Muscle layer of colon (tissue), 2 donors: ENCODE measurements at regions not wholly inside any gene's neighbourhood (a gene's known extent, or its start where the extent isn't known, plus 50 kb on each side); places are given as distances from the start of the nearest gene placed in this dataset.

Experiments used
- H3K27ac ChIP-seq: one replicate; pipeline ENCODE4 v1.7.0; 2013; ENCODE audit warnings: low read depth, mild to moderate bottlenecking, low read length, moderate library complexity
- H3K27me3 ChIP-seq, 2 donors: one replicate each; pipeline ENCODE4 v1.7.0; 2013; ENCODE audit warnings: low read length in 2 of 2, mild to moderate bottlenecking in 2 of 2; ENCODE audit not compliant: insufficient read depth in 2 of 2, control insufficient read depth in 1 of 2
- H3K36me3 ChIP-seq: one replicate; pipeline ENCODE4 v1.7.0; 2013; ENCODE audit warnings: mild to moderate bottlenecking, low read length; ENCODE audit not compliant: insufficient read depth
- H3K4me1 ChIP-seq: one replicate; pipeline ENCODE4 v1.7.0; 2013; ENCODE audit warnings: mild to moderate bottlenecking, low read length; ENCODE audit not compliant: insufficient read depth
- H3K4me3 ChIP-seq, 2 donors: one replicate each; pipeline ENCODE4 v1.7.0; 2013; ENCODE audit warnings: low read length in 2 of 2, low read depth in 1 of 2, mild to moderate bottlenecking in 1 of 2, moderate library complexity in 1 of 2
- H3K9ac ChIP-seq: one replicate; pipeline ENCODE4 v1.7.0; 2013; ENCODE audit warnings: low read length
- H3K9me3 ChIP-seq: one replicate; pipeline ENCODE4 v1.7.0; 2013; ENCODE audit warnings: mild to moderate bottlenecking, low read length
- donor health status: abdominal sarcoma.
- donor health status: Adenocarcinoma of cecum.

DNA sequence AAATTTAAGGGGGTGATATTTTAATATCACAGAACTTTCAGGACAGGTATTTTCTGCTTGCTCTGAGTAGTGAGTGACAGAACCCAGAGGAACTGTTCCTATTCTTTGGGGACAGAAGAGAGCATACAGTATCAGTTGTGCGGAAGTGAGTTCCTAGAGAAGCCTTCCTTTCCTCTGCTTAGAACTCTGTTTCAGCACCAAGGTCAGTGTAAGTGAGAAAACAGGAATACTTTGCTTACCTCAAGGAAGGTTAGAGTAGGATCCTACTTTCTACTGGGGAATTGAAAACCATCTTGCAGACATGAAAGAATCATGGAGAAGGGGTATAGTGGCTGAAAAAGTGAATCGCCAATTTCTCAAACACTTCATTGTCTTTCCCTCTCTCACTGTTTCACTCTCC lies 542.4 kb downstream of the SQOR start:
- H3K27me3 ChIP-seq = no peaks in the 10 kb centered on the region

DNA sequence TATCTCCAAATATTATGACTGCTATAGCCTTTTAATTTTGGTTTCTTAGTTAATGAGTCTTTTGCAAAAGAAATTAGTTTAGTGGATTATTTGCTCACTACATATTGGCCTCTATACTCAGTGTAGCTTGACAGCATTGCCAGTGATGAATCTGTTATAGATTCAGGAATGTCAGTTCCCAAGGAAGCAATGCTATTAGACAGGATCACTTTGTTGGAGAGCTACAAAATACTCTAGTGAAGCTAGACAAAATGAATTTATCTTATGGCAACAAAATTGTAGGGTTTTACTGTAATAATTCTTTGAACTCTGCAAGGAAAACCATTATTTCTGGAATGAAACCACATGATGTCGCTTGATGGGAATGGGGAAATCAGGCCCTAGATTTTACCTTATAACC lies 543.3 kb downstream of the SQOR start:
- Histone ChIP-seq H3K9ac (no peak overlapping the region), H3K27me3 (no peaks in the 10 kb centered on the region), H3K4me3 (no peak overlapping the region), H3K9me3 (no peaks in the 10 kb centered on the region), H3K36me3 (no peaks in the 10 kb centered on the region), H3K4me1 (no peaks in the 10 kb centered on the region), H3K27ac (no peak overlapping the region)

More for the DNA sequence above, 542.4 kb downstream of the SQOR start:
- Histone ChIP-seq H3K4me3 (no peak overlapping the region), H3K9me3 (no peaks in the 10 kb centered on the region), H3K27ac (no peak overlapping the region), H3K4me1 (no peaks in the 10 kb centered on the region), H3K9ac (no peak overlapping the region), H3K36me3 (no peaks in the 10 kb centered on the region)

DNA sequence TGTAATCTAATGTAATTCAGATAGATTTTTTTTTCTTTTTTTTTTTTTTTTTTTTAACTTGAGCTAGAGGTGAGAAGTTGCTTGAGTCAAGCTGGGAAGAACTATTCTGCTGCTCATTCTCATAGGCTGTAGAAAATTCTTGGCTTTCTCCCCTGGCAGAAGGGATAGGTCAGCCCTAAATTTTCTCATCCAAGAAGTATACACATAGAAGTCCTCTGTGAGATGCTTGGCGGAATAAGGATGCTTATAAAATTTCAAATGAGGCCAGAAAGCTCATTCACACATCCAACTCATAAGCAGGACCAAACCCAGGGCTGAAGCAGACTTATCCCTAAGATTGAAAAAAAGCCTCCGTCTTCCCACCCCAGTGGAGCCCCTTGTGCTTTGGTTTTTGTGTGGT lies 572.5 kb downstream of the SQOR start:
- Histone ChIP-seq H3K9me3 (no peaks in the 10 kb centered on the region), H3K9ac (no peak overlapping the region), H3K4me3 (no peak overlapping the region), H3K4me1 (no peaks in the 10 kb centered on the region), H3K36me3 (no peaks in the 10 kb centered on the region), H3K27ac (no peak overlapping the region), H3K27me3 (no peaks in the 10 kb centered on the region)

DNA sequence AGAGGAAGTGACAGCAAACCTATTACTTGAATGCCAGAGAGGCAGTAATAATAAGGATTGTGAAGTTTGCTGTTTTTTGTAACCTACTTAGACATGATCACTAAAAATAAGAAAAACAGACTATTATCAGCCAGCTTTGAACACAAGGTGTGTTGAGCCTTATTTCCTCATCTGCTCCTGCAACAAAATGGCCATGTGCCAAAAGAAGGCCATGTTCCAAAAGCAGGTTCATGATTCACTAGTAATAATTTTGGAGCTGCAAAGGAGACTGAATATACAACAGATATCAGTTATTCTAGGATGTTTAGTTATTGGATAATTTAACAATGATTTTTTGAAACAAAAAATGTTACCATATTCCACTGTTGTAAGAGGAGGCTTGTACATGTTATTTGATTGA lies 578.7 kb downstream of the SQOR start:
- Histone ChIP-seq H3K9me3 (no peaks in the 10 kb centered on the region), H3K9ac (no peak overlapping the region), H3K27ac (no peak overlapping the region), H3K4me3 (no peak overlapping the region), H3K27me3 (no peaks in the 10 kb centered on the region), H3K36me3 (no peaks in the 10 kb centered on the region), H3K4me1 (no peaks in the 10 kb centered on the region)

DNA sequence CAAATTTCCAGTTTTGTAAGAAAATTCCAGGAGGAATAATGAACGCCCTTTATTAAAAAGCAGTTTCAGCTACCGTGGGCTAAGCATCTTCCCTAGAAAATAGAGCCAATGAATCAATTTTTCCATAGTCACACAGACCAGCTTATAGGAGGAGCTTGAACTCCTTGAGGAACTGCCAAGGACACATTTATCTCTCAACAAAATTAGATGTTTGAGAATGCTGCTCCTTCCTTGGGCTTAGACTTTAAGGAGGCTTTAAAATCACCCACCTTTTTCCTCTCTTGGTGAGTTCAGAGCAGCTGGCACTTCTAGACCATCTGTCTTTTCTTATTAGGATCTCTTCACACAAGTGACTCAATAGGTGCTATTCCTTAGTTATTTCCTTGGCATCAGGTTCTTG lies 588.0 kb downstream of the SQOR start:
- Histone ChIP-seq H3K4me3 (no peak overlapping the region), H3K4me1 (no peaks in the 10 kb centered on the region), H3K27ac (no peak overlapping the region), H3K36me3 (no peaks in the 10 kb centered on the region), H3K9ac (no peak overlapping the region), H3K27me3 (no peaks in the 10 kb centered on the region), H3K9me3 (no peaks in the 10 kb centered on the region)

DNA sequence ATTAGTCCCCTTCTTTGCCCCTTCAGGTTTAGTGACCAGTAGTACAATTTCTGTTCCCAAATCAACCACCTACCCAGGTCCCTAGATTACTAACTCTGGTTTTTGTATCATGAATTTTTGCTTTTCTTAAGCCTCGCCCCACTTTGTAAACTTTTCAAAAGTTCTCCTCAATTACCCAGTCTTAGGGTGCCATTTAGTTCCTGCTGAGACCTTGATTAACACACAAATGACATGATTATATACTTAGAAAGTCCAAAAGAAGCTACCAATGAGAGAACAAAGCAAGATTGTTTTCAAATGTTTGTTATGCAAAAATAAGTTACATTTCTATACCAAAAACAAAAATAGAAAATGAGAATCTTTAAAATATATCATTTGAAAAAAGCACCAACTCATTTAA lies 594.4 kb downstream of the SQOR start:
- no peaks in the 10 kb centered on the region for H3K36me3 ChIP-seq
- H3K27me3 ChIP-seq = no peaks in the 10 kb centered on the region
- no peaks in the 10 kb centered on the region for H3K9me3 ChIP-seq

DNA sequence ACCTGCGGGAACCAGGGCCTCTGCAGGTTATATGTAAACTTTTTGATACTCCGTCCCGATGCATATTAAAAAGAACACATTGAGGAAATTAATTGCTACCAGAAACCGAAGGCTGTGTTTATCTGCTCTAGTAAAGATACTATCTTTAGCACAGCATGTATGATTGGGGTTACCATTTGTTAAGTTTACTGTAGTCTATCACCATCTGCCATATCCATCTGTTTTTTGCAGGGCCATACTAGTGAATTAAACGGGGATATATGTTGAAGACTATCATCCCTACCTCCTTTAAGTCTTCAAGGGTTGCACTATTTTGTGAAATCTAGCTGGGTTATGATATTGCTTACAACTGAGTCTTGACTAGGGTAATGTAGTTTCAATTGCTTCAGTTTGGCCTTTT lies 597.0 kb downstream of the SQOR start:
- Histone ChIP-seq H3K4me3 (no peak overlapping the region), H3K27me3 (no peaks in the 10 kb centered on the region), H3K9ac (no peak overlapping the region), H3K9me3 (no peaks in the 10 kb centered on the region), H3K36me3 (no peaks in the 10 kb centered on the region), H3K27ac (no peak overlapping the region), H3K4me1 (no peaks in the 10 kb centered on the region)

More for the DNA sequence above, 594.4 kb downstream of the SQOR start:
- Histone ChIP-seq H3K27ac (no peak overlapping the region), H3K9ac (no peak overlapping the region), H3K4me1 (no peaks in the 10 kb centered on the region), H3K4me3 (no peak overlapping the region)

DNA sequence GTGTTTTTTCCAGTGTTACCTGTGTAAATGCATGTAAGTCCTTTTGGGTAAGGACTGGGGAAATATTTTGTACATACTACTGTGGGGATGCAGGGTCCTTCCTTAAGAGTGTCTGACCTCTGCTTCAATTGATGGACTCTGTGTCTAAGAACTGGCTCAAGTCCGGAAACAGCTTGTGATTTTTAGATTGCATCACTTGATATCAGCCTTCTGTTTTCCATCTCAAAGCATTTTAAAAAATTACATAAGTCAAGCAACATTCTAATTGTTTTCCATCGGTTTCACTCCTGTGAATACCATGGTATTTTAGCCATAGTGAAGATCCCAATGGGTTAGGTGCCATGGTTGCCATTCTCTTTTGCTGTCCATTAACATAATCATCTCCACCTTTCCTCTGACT lies 597.6 kb downstream of the SQOR start:
- Histone ChIP-seq H3K4me3 (no peak overlapping the region), H3K9me3 (no peaks in the 10 kb centered on the region), H3K9ac (no peak overlapping the region), H3K27me3 (no peaks in the 10 kb centered on the region), H3K36me3 (no peaks in the 10 kb centered on the region), H3K4me1 (no peaks in the 10 kb centered on the region), H3K27ac (no peak overlapping the region)

DNA sequence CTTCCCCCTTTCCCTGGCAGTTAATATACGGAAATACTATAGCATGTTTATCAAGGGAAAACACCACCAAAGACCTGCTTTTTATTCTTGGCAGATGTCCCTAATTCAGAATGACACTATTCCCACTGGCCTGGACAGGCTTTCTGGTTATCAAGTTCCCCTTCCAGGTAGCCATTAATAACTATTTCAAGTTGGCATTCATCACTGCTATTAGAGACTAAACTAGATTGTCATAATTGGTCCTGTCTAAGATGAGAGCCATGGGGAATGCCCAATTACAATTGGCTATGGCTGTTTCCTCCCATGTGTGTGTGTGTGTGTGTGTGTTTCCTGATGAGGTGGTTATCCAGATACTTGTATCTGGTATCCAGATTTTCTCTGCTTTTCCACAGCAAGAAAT lies 608.1 kb downstream of the SQOR start:
- Histone ChIP-seq H3K27me3 (no peaks in the 10 kb centered on the region), H3K27ac (no peak overlapping the region), H3K36me3 (no peaks in the 10 kb centered on the region), H3K4me3 (no peak overlapping the region), H3K4me1 (no peaks in the 10 kb centered on the region), H3K9ac (no peak overlapping the region), H3K9me3 (no peaks in the 10 kb centered on the region)

DNA sequence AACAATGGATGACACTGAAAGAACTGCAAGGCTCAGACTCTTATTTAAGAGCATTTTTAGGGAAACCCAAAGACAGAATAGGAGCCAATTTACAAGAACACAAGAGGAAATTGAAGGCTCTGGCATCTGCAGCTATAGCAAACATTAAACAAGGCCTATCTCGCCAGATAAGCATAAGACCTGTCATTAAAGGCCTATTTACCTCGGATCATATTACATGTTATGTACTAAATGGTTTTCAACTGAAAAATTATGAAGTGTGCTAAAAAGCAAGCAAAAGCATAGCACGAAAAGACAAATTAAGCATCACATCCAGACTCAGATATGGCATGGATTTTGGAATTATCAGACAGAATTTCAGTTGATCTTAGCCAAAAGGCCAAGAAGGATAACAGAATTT lies 617.1 kb downstream of the SQOR start:
- H3K4me3 ChIP-seq = no peak overlapping the region
- H3K9ac ChIP-seq = no peak overlapping the region
- no peaks in the 10 kb centered on the region for H3K4me1 ChIP-seq

DNA sequence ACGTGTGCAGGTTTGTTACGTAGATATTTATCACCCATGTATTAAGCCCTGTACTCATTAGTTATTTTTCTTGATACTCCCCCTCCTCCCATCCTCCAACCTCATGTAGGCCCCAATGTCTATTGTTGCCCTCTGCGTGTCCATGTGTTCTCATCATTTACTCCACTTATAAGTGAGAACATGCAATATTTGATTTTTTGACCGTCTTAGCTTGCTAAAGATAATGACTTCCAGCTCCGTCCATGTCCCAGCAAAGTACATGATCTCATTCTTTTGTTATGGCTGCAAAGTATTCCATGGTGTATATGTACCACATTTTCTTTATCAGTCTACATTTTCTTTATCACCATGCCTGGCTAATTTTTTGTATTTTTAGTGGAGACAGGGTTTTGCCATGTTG lies 623.2 kb downstream of the SQOR start:
- no peak overlapping the region for H3K4me3 ChIP-seq
- H3K27ac ChIP-seq = no peak overlapping the region
- no peaks in the 10 kb centered on the region for H3K4me1 ChIP-seq
- H3K27me3 ChIP-seq = no peaks in the 10 kb centered on the region
- no peak overlapping the region for H3K9ac ChIP-seq
- H3K36me3 ChIP-seq = no peaks in the 10 kb centered on the region
- no peaks in the 10 kb centered on the region for H3K9me3 ChIP-seq

More for the DNA sequence above, 617.1 kb downstream of the SQOR start:
- Histone ChIP-seq H3K9me3 (no peaks in the 10 kb centered on the region), H3K27me3 (no peaks in the 10 kb centered on the region), H3K27ac (no peak overlapping the region), H3K36me3 (no peaks in the 10 kb centered on the region)

DNA sequence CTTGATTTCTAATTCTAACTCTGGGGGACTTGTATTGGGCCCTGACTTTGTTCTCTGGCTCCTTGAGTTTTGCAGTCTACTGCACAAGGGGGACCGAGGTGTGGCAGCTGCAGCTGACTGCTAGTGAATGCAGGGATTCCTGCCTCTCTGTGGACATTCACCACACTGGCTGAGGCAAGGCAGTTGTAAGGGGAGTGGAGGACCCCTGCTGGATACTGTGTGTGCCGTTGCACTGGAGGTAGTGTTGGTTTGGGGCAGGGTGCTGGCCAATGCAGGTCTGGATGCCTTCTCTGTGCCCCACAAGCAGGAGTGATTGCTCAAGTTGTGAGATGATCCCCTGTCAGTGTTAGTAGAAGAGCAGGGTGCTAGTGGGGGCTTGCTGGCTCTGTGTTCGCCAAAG lies 626.1 kb downstream of the SQOR start:
- no peaks in the 10 kb centered on the region for H3K4me1 ChIP-seq
- H3K27ac ChIP-seq = no peak overlapping the region
- H3K9ac ChIP-seq = no peak overlapping the region
- H3K27me3 ChIP-seq = no peaks in the 10 kb centered on the region
- H3K9me3 ChIP-seq = no peaks in the 10 kb centered on the region
- no peak overlapping the region for H3K4me3 ChIP-seq
- no peaks in the 10 kb centered on the region for H3K36me3 ChIP-seq
